Epithelial cell of esophagus (primary cell): ENCODE measurements at regions not wholly inside any gene's neighbourhood (a gene's known extent, or its start where the extent isn't known, plus 50 kb on each side); places are given as distances from the start of the nearest gene placed in this dataset.
A peak's percentile ranks its signal among the peaks of the same experiment; 100 is the strongest.

Experiments
- DNase-seq: peaks from one replicate; pipeline ENCODE4 v3.0.0; 2010; ENCODE audit warnings: low read depth
- H3K4me3 ChIP-seq: 2 replicates; pipeline ENCODE4 v1.5.1; 2011; ENCODE audit warnings: mild to moderate bottlenecking, low read length, control low read depth
- TF ChIP-seq, protein P1 (sequence below): IDR thresholded peaks from 2 replicates; pipeline ENCODE4 v1.5.1; 2011; ENCODE audit warnings: low read depth, mild to moderate bottlenecking, low read length, control low read depth, inconsistent platforms; ENCODE audit not compliant: insufficient read depth; ENCODE audit errors: missing control alignments

DNA sequence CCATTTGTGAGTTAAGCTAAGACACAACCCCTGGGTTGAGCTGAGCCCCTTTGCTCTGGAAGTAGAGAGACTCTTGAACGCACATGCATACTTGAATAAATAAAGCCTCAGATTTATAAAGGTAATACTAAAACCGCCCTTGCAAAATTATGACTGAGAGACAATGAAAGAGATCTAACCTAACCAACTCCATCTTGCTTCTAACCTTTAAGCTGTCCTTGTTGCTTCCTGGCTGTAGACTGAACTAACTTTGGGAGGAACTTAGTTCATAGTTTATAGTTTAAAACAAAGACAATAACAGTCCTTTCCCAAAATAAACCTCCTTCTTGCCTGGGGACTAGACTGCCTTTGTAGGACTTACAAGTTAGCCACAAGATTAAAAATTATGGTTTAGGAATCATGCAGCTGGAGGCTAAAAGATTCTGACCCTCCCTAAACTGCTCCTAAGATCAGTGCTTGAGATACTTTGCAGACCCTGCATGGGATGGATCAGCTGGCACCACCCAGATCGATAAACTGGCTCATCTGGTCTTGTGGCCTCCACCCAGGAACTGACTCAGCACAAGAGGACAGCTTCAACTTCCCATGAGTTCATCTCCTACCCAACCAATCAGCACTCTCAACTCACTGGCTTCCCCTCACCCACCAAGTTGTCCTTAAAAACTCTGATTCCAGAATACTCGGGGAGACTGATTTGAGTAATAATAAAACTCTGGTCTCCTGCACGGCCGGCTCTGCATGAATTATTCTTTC is 240.2 kb upstream of the SLC14A2 start:
- H3K4me3 ChIP-seq, result no peak overlapping the region
- DNase-seq, result peak; percentile 60
- TF ChIP-seq, protein P1, sequence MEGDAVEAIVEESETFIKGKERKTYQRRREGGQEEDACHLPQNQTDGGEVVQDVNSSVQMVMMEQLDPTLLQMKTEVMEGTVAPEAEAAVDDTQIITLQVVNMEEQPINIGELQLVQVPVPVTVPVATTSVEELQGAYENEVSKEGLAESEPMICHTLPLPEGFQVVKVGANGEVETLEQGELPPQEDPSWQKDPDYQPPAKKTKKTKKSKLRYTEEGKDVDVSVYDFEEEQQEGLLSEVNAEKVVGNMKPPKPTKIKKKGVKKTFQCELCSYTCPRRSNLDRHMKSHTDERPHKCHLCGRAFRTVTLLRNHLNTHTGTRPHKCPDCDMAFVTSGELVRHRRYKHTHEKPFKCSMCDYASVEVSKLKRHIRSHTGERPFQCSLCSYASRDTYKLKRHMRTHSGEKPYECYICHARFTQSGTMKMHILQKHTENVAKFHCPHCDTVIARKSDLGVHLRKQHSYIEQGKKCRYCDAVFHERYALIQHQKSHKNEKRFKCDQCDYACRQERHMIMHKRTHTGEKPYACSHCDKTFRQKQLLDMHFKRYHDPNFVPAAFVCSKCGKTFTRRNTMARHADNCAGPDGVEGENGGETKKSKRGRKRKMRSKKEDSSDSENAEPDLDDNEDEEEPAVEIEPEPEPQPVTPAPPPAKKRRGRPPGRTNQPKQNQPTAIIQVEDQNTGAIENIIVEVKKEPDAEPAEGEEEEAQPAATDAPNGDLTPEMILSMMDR, result no peak

DNA sequence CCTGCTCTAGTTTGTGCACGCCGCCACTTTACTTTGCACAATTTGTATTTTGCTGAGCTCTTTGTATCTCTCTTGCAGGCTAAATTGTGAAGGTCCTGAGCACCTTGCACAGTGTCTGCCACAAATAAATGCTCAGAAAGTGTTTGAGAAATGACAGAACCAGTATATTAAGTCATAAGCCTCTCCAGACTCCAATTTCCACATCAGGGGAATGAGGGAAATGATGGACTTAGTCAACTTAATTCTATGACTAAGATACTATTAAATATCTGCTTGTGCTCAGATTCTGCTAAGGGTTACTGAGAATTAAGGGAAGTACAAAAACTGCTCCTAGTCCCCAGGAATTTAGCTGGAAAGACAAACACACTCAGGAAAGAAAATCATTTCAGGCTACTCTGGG is 239.1 kb upstream of the SLC14A2 start:
- peak; percentile 30 for DNase-seq
- no peak overlapping the region for H3K4me3 ChIP-seq
- TF ChIP-seq, protein P1, result no peak

DNA sequence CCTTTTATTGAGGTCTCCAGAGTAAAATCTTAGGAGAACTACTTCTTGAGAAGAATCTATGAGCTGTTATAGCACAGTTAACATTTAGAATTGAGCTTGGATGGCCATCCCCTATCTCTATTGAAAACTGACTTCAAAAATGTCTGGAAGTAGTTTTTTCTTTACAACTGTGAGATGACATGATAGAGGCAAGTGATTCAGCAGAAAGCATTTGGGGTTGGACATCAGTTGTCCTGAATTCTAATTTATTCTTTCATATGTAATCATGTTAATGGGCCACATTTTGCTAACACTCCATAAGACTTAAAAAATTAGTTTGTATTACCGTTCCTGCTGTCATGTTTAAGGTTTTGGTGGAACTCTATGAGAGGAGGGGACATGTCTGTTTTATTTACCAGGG is 237.0 kb upstream of the SLC14A2 start:
- H3K4me3 ChIP-seq, result no peak overlapping the region
- TF ChIP-seq, protein P1, result no peak
- no peak for DNase-seq

DNA sequence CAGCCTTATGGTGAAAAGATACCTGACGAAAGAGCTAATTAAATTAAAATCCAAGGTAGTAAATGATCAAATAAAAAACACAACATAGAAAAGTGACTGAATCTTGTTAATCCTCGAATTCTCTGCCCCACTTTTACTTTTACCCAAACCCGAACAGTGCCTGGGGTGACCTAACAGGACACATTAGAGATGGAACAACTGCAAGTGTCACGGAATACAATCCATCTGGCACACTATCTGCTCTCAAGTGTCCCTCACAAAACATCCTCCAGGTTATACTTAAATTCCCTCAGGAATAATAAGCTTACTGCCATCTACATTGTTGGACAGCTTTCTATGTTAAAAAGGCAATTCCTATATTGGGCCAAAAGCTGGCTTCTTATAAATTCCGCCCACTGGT is 236.3 kb upstream of the SLC14A2 start:
- TF ChIP-seq, protein P1, result no peak
- DNase-seq, result no peak
- no peak overlapping the region for H3K4me3 ChIP-seq

DNA sequence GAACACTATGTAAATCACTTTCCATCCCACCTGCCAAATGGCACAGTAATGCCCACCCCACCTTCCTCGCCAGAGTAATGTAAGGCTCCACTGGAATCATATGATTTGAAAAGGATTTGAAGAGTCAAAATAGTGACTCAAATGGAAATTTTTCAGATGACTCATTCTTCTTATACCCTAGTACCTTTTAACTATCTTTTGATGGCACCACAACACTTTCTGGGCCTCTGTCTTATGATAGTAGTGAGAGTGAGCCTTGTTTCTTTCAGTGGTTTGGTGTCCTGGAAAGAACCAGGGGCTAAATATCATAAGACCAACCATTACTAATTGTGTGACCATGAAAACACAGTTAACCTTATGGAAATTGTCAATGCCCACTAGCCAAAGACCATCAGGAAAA is 235.4 kb upstream of the SLC14A2 start:
- no peak overlapping the region for H3K4me3 ChIP-seq
- TF ChIP-seq, protein P1, result no peak
- DNase-seq, result peak; percentile 41

DNA sequence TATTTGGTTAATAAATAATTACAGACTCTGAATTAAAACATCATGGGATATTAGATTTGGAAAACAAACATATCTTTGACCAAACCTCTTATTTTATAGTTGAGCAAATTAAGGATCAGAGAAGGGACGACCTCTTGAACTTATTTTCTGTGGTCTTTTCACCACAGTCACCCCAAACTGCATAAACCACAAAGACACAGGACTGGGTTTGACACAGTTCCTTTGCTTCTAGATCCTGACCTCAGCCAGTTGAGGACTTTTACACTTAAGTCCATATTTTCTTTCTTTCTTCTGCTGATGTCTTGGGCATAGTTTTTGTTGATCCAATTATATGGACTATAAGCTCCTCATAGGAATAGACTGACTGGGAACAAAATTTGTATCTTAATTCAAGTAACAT is 234.0 kb upstream of the SLC14A2 start:
- TF ChIP-seq, protein P1, result no peak
- H3K4me3 ChIP-seq, result no peak overlapping the region
- no peak for DNase-seq

DNA sequence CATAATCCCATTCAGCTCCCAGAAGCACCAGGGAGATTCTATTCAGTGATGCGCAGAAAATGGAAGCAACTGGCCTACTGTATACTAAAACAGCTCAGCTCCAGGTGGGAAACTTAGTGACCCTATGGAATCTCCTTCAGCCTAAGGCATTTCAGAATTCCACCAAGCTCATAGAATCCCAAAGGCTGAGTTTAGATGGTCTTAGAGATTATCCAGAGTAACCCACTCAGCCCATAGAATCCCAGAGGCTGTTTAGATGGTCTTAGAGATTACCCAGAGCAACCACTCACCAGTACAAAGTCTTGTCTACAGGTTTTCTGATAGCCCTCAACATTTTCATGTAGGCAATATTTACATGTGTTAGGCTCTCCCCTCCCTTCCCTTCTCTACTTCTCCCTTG is 232.0 kb upstream of the SLC14A2 start:
- DNase-seq, result no peak
- TF ChIP-seq, protein P1, result no peak

More for the DNA sequence above, 232.0 kb upstream of the SLC14A2 start:
- no peak overlapping the region for H3K4me3 ChIP-seq
